ENCODE measurements at regions not wholly inside any gene's neighbourhood (a gene's known extent, or its start where the extent isn't known, plus 50 kb on each side); places are given as distances from the start of the nearest gene placed in this dataset.
"Not testable (repeated sequence)": the region's sequence is repeated elsewhere in the genome, so short reads cannot be mapped to it uniquely, and the experiment has no call there.

GRCh38 chr7:45413419-45413818 lies 160.7 kb upstream of the ADCY1 start:
- no peak for DNase-seq

GRCh38 chr7:45414226-45414625 lies 159.9 kb upstream of the ADCY1 start:
- DNase-seq: no peak

- DNase-seq: no peak
These were observed 158.9 kb upstream of the ADCY1 start for GRCh38 chr7:45415265-45415664.

- no peak for DNase-seq
These were observed 157.3 kb upstream of the ADCY1 start for GRCh38 chr7:45416846-45417245.

GRCh38 chr7:45417268-45417667 lies 156.9 kb upstream of the ADCY1 start:
- DNase-seq: no peak

- no peak for DNase-seq
These were observed 156.4 kb upstream of the ADCY1 start for GRCh38 chr7:45417735-45418134.

GRCh38 chr7:45420843-45421495 lies 153.2 kb upstream of the ADCY1 start:
- no peak for DNase-seq

GRCh38 chr7:45421806-45422205 lies 152.4 kb upstream of the ADCY1 start:
- no peak for DNase-seq

- DNase-seq: no peak
These were observed 143.8 kb upstream of the ADCY1 start for GRCh38 chr7:45430397-45430796.

GRCh38 chr7:45434167-45434784 lies 139.9 kb upstream of the ADCY1 start:
- DNase-seq: no peak

- no peak for DNase-seq
These were observed 139.0 kb upstream of the ADCY1 start for GRCh38 chr7:45435131-45435530.

- DNase-seq: no peak
These were observed 138.3 kb upstream of the ADCY1 start for GRCh38 chr7:45435846-45436245.

GRCh38 chr7:45440776-45441175 lies 133.4 kb upstream of the ADCY1 start:
- not testable (repeated sequence) for DNase-seq

GRCh38 chr7:45443263-45443662 lies 130.9 kb upstream of the ADCY1 start:
- DNase-seq: no peak

- DNase-seq: no peak
These were observed 127.8 kb upstream of the ADCY1 start for GRCh38 chr7:45446195-45446944.

- no peak for DNase-seq
These were observed 126.9 kb upstream of the ADCY1 start for GRCh38 chr7:45447296-45447695.

GRCh38 chr7:45450571-45451204 lies 123.5 kb upstream of the ADCY1 start:
- DNase-seq: no peak

GRCh38 chr7:45451342-45452035 lies 122.7 kb upstream of the ADCY1 start:
- DNase-seq: no peak

GRCh38 chr7:45454771-45455170 lies 119.4 kb upstream of the ADCY1 start:
- no peak for DNase-seq

- DNase-seq: no peak
These were observed 118.5 kb upstream of the ADCY1 start for GRCh38 chr7:45455662-45456061.

GRCh38 chr7:45456105-45456504 lies 118.1 kb upstream of the ADCY1 start:
- no peak for DNase-seq

GRCh38 chr7:45456747-45457524 lies 117.2 kb upstream of the ADCY1 start:
- DNase-seq: no peak

Data from activated naive CD4-positive, alpha-beta T cell (primary cell).